ENCODE measurements at regions not wholly inside any gene's neighbourhood (a gene's known extent, or its start where the extent isn't known, plus 50 kb on each side); places are given as distances from the start of the nearest gene placed in this dataset.
"Not testable (repeated sequence)": the region's sequence is repeated elsewhere in the genome, so short reads cannot be mapped to it uniquely, and the experiment has no call there.

GRCh38 chr13:53408306-53408705 is 379.7 kb downstream of the OLFM4 start:
- H3K4me1 Mint-ChIP-seq: peaks cover 0 to 1% (median 0%) of the 10 kb centered on the region in 3 donors
- peaks cover 0 to 4% (median 3%) of the 10 kb centered on the region in 3 donors for H3K9me3 Mint-ChIP-seq
- no peak overlapping the region for H3K27ac Mint-ChIP-seq
- no peaks in the 10 kb centered on the region for H3K27me3 Mint-ChIP-seq
- H3K4me3 Mint-ChIP-seq: no peak overlapping the region
- no peaks in the 10 kb centered on the region for H3K36me3 Mint-ChIP-seq

GRCh38 chr13:53408847-53409568 is 380.4 kb downstream of the OLFM4 start:
- Mint-ChIP-seq H3K9me3 (peaks cover 0 to 4% (median 3%) of the 10 kb centered on the region in 3 donors), H3K27ac (no peak overlapping the region), H3K36me3 (no peaks in the 10 kb centered on the region), H3K4me3 (no peak overlapping the region), H3K4me1 (peaks cover 0 to 1% (median 0%) of the 10 kb centered on the region in 3 donors), H3K27me3 (no peaks in the 10 kb centered on the region)

DNA sequence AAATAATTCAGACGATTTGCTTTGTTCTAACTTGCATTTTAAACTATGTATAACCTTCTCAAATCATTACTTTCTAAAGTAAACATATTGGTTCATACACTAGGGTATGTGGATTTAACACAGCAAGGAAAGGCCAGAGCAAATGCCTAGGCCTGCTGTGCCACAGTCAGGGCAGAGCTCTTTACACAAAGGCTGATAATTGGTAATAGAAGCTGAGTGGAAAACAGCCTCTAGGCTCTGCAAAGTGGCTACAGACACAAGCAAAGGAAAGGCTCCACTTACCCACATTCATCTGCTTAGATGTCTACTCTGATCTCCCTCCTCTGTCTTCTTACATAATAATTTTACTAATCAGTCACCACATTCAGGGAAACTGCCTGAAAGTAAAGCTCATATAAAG is 382.9 kb downstream of the OLFM4 start:
- Mint-ChIP-seq H3K27ac (no peak overlapping the region), H3K36me3 (no peaks in the 10 kb centered on the region), H3K9me3 (peaks cover 0 to 4% (median 3%) of the 10 kb centered on the region in 3 donors), H3K27me3 (no peaks in the 10 kb centered on the region), H3K4me3 (no peak overlapping the region), H3K4me1 (no peaks in the 10 kb centered on the region)

DNA sequence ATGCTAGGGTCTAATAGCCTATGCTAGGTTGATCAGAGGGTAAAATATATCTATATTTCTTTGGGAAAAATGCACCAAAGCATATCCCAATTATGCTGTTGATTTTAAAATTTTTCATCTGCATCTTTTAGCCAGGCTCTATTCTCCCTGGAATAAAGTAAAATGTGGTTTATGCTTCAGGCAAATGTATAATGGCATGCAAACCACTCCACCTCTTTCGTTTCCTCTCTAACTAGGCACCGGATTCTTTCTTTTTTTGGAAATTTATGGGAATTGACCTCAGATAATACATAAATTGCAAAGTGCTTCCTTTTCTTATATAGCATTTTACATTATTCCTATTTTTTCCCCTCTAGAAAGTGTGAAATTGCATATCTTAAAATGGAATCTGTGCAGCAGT is 386.5 kb downstream of the OLFM4 start:
- Mint-ChIP-seq H3K4me1 (no peaks in the 10 kb centered on the region), H3K27ac (no peak overlapping the region), H3K27me3 (no peaks in the 10 kb centered on the region), H3K36me3 (no peaks in the 10 kb centered on the region), H3K4me3 (no peak overlapping the region), H3K9me3 (peaks cover 0 to 11% (median 5%) of the 10 kb centered on the region in 3 donors)

GRCh38 chr13:53417601-53418000 is 389.0 kb downstream of the OLFM4 start:
- Mint-ChIP-seq H3K27me3 (no peaks in the 10 kb centered on the region), H3K4me1 (no peaks in the 10 kb centered on the region), H3K9me3 (peaks cover 0 to 11% (median 4%) of the 10 kb centered on the region in 3 donors)

GRCh38 chr13:53422415-53422814 is 393.8 kb downstream of the OLFM4 start:
- H3K36me3 Mint-ChIP-seq: no peaks in the 10 kb centered on the region
- H3K27ac Mint-ChIP-seq: no peak overlapping the region
- H3K4me3 Mint-ChIP-seq: no peak overlapping the region
- no peaks in the 10 kb centered on the region for H3K4me1 Mint-ChIP-seq
- H3K27me3 Mint-ChIP-seq: no peaks in the 10 kb centered on the region
- peaks cover 2 to 11% (median 4%) of the 10 kb centered on the region in 3 donors for H3K9me3 Mint-ChIP-seq

More at GRCh38 chr13:53417601-53418000, 389.0 kb downstream of the OLFM4 start:
- no peak overlapping the region for H3K4me3 Mint-ChIP-seq
- no peaks in the 10 kb centered on the region for H3K36me3 Mint-ChIP-seq
- H3K27ac Mint-ChIP-seq: no peak overlapping the region

DNA sequence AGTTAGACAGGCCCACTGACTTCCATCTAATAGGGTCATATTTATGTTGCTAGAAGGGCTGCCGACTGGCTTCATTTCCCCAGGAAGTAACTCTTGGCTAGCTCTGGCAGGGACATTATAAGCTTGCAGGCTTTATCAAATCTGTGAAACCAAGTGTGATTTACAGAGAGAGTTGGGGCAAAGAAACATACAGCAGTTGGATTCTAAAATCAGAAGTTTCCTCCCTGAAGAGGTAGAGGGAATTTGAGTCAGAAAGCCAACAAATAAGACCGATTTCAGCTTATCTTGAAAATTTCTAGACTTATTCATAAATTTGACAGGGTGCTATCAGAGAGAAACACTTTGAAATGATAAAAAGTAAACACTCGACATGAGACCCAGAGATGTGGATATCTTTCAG is 407.8 kb downstream of the OLFM4 start:
- no peaks in the 10 kb centered on the region for H3K4me1 Mint-ChIP-seq
- no peaks in the 10 kb centered on the region for H3K27me3 Mint-ChIP-seq
- no peaks in the 10 kb centered on the region for H3K36me3 Mint-ChIP-seq
- H3K4me3 Mint-ChIP-seq: no peak overlapping the region
- no peak overlapping the region for H3K27ac Mint-ChIP-seq
- peaks cover 0 to 3% (median 2%) of the 10 kb centered on the region in 3 donors for H3K9me3 Mint-ChIP-seq

DNA sequence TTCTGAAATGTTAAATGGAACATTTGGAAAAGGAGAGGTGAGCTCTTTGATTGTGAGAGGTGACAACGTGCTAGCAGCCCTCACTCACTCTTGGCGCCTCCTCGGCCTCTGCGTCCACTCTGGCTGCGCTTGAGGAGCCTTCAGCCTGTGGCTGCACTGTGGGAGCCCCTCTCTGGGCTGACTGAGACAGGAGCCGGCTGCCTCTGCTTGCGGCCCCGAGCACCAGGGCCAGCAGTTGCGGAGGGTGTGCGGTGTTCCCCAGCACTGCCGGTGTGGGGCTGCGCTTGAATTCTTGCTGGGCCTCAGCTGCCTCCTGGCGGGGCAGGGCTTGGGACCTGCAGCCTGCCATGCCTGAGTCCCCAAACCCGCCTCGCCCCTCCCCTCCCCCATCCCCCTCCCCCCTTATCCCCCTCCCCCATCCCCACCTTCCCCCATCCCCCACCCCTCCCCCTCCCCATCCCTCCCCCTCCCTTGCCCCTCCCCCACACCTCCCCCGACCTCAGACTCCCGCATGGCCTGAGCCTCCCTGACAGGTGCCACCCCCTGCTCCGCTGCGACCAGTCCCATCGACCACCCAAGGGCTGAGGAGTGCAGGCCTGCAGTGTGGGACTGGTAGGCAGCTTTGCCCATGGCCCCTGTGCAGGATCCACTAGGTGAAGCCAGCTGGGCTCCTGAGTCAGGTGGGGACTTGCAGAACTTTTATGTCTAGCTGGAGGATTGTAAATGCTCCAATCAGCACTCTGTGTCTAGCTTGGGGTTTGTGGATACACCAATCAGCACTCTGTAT is 411.0 kb downstream of the OLFM4 start:
- Mint-ChIP-seq H3K4me1 (no peaks in the 10 kb centered on the region), H3K27ac (no peak overlapping the region), H3K27me3 (no peaks in the 10 kb centered on the region), H3K36me3 (no peaks in the 10 kb centered on the region), H3K9me3 (peaks cover 0 to 5% (median 3%) of the 10 kb centered on the region in 3 donors), H3K4me3 (no peak overlapping the region)

DNA sequence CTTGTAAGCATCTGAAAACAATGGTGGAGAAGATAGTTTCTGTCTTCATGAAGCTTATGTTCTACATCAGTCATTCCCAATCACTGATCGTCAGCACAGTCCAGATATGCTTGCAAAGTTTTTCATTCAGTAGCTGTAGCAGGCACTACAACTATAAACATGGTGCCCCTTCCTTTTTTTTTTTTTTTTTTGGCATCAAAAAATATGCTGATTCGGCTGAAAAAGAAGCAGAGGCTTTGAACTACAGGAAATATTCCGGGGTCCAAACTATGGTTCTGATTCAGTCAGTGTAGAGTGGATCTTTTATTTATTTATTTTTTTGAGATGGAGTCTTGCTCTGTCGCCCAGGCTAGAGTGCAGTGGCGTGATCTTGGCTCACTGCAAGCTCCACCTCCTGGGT is 414.4 kb downstream of the OLFM4 start:
- H3K27me3 Mint-ChIP-seq: no peaks in the 10 kb centered on the region
- H3K9me3 Mint-ChIP-seq: peaks cover 0 to 5% (median 3%) of the 10 kb centered on the region in 3 donors
- no peak overlapping the region for H3K4me3 Mint-ChIP-seq
- H3K4me1 Mint-ChIP-seq: no peaks in the 10 kb centered on the region
- H3K36me3 Mint-ChIP-seq: no peaks in the 10 kb centered on the region
- H3K27ac Mint-ChIP-seq: no peak overlapping the region

DNA sequence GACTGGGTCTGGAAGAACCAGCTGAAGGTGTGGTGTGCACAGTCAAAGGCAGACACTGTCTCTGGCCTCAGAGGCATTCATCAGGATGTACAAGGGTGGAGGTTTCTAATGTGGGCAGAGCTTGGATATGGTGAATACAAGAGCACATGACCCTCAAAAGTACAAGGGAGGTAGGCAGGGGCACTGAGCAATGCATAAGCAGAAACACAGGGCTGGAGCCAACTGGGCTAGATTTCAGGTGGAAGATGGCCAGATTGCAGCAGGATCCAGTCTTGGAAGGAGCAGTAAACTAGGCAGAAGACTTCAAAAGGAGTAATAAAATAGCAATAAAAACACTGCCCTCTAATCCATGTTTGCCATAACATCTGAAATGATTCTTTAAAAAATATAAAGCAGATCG is 417.1 kb downstream of the OLFM4 start:
- H3K27me3 Mint-ChIP-seq: no peaks in the 10 kb centered on the region
- no peaks in the 10 kb centered on the region for H3K36me3 Mint-ChIP-seq
- no peak overlapping the region for H3K27ac Mint-ChIP-seq
- no peak overlapping the region for H3K4me3 Mint-ChIP-seq
- H3K9me3 Mint-ChIP-seq: peaks cover 8 to 18% (median 10%) of the 10 kb centered on the region in 3 donors
- H3K4me1 Mint-ChIP-seq: no peaks in the 10 kb centered on the region

DNA sequence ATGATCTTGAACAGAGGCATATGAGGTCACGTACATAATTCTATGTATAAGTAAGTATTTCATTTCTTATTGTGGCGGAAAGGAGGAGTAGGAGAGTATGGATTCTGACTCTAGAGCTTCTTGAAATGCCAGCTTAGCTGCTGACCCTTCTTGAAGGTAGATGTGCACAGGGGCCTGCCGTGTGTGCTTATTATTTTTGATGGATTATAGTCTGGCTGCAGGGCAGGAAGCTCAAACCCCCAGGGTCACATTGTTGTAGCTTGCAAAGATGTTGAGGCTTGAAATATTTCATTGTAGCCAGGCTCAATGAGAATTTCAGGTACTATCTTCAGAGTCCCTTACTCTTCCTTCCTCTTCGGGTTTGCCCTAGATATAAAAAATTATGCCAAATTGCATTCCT is 418.8 kb downstream of the OLFM4 start:
- Mint-ChIP-seq H3K4me3 (no peak overlapping the region), H3K9me3 (peaks cover 11 to 13% (median 12%) of the 10 kb centered on the region in 3 donors), H3K27ac (no peak overlapping the region), H3K27me3 (no peaks in the 10 kb centered on the region), H3K36me3 (no peaks in the 10 kb centered on the region), H3K4me1 (no peaks in the 10 kb centered on the region)

GRCh38 chr13:53447863-53448262 is 419.2 kb downstream of the OLFM4 start:
- Mint-ChIP-seq H3K9me3 (peaks cover 11 to 13% (median 12%) of the 10 kb centered on the region in 3 donors), H3K27me3 (no peaks in the 10 kb centered on the region), H3K4me3 (no peak overlapping the region), H3K27ac (no peak overlapping the region), H3K36me3 (no peaks in the 10 kb centered on the region), H3K4me1 (no peaks in the 10 kb centered on the region)

DNA sequence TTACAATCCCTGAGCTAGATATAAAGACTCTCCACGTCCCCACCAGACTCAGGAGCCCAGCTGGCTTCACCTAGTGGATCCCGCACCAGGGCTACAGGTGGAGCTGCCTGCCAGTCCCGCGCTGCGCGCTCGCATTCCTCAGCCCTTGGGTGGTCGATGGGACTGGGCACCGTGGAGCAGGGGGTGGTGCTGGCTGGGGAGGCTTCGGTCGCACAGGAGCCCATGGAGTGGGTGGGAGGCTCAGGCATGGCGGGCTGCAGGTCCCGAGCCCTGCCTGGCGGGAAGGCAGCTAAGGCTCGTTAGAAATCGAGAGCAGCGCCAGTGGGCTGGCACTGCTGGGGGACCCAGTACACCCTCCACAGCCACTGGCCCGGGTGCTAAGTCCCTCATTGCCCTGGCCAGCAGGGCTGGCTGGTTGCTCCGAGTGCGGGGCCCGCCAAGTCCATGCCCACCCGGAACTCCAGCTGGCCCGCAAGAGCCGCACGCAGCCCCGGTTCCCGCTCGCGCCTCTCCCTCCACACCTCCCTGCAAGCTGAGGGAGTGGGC is 423.7 kb downstream of the OLFM4 start:
- peaks cover 8 to 23% (median 19%) of the 10 kb centered on the region in 3 donors for H3K9me3 Mint-ChIP-seq
- not testable (repeated sequence) for H3K27me3 Mint-ChIP-seq, H3K4me1 Mint-ChIP-seq, H3K4me3 Mint-ChIP-seq, H3K27ac Mint-ChIP-seq, H3K36me3 Mint-ChIP-seq

- Mint-ChIP-seq H3K36me3 (peaks cover 2% of the 10 kb centered on the region), H3K27ac (no peak overlapping the region), H3K4me1 (no peaks in the 10 kb centered on the region), H3K9me3 (peaks cover 2 to 11% (median 11%) of the 10 kb centered on the region in 3 donors), H3K27me3 (no peaks in the 10 kb centered on the region), H3K4me3 (no peak overlapping the region)
Measured at GRCh38 chr13:53460796-53461195, 432.2 kb downstream of the OLFM4 start.

DNA sequence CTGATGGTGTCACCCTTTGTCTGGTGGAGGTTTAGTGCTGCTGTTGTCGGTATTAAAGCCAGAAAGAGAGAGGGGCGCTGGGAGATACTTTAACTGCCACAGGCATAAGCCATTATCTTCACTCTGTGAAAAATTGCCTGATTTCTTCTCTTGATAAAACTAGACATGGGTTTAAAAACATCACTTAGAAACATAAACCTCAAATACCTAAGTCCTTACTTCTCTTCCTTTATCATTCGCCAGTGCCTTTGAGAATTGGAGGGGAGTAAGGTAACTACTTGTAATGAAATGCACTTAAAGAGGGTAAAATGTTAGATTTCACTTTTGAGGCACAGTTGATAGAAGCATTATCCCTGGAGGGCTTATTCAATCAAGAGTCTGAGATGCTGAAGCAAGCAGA is 434.5 kb downstream of the OLFM4 start:
- no peaks in the 10 kb centered on the region for H3K4me1 Mint-ChIP-seq
- no peak overlapping the region for H3K4me3 Mint-ChIP-seq
- no peak overlapping the region for H3K27ac Mint-ChIP-seq
- H3K27me3 Mint-ChIP-seq: no peaks in the 10 kb centered on the region
- peaks cover 2% of the 10 kb centered on the region for H3K36me3 Mint-ChIP-seq
- H3K9me3 Mint-ChIP-seq: peaks cover 2 to 11% (median 7%) of the 10 kb centered on the region in 3 donors
